Suprapubic skin (tissue), 4 donors: ENCODE measurements at regions not wholly inside any gene's neighbourhood (a gene's known extent, or its start where the extent isn't known, plus 50 kb on each side); places are given as distances from the start of the nearest gene placed in this dataset.

Experiments used
- CTCF ChIP-seq, 2 donors: fragments of 200-600 bp in 1 of 2; fragments of 450-650 bp in 1 of 2; sonication (generic) in 1 of 2; IDR thresholded peaks; one replicate each; pipeline ENCODE4 v1.5.1; 2016 to 2019; ENCODE audit warnings: antibody characterized with exemption in 2 of 2, mild to moderate bottlenecking in 1 of 2, moderate library complexity in 1 of 2
- EP300 ChIP-seq: sonication (generic); formaldehyde crosslinking; IDR thresholded peaks from one replicate; pipeline ENCODE4 v1.6.1; 2017; ENCODE audit warnings: antibody characterized with exemption
- POLR2A ChIP-seq, 2 donors: fragments of 450-650 bp; IDR thresholded peaks; one replicate each; pipeline ENCODE4 v1.6.1; 2017; ENCODE audit warnings: antibody characterized with exemption in 2 of 2, mild to moderate bottlenecking in 2 of 2, moderate library complexity in 2 of 2
- POLR2AphosphoS5 ChIP-seq, 3 donors: sonication (generic); formaldehyde crosslinking; IDR thresholded peaks; one replicate each; pipeline ENCODE4 v1.6.1; 2017; ENCODE audit warnings: antibody characterized with exemption in 3 of 3

- TF ChIP-seq POLR2AphosphoS5 (IDR thresholded peaks at IDR 0.05) (no peak), CTCF (IDR thresholded peaks at IDR 0.05) (no peak), POLR2A (IDR thresholded peaks at IDR 0.05) (no peak), EP300 (no peak)
Measured at GRCh38 chrX:4964112-4964511, 1250.7 kb upstream of the PRKX start.
